H1 (cell line): ENCODE measurements at regions not wholly inside any gene's neighbourhood (a gene's known extent, or its start where the extent isn't known, plus 50 kb on each side); places are given as distances from the start of the nearest gene placed in this dataset.

ENCODE experiments used
- CTCF ChIA-PET: fragments of 300-600 bp; sonication (Branson Sonifier 250); formaldehyde crosslinking; loops from one replicate; lab custom pipeline; 2021; ENCODE audit not compliant: partially characterized antibody; lab: Charles Lee
- POLR2A ChIA-PET: fragments of 300-600 bp; sonication (Branson Sonifier 250); formaldehyde crosslinking; loops from one replicate; lab custom pipeline; 2021; ENCODE audit warnings: inconsistent platforms; ENCODE audit not compliant: partially characterized antibody; lab: Charles Lee
- DNase-seq, 2 experiments: peaks; one replicate each; pipeline versions ENCODE4 v3.0.0 to v3.0.0-alpha.2; 2010 to 2022; ENCODE audit warnings: low spot score in 2 of 2, low read depth in 1 of 2, mixed read lengths in 1 of 2
- FAIRE-seq: peaks from 2 replicates; lab custom pipeline; 2011; peaks lifted over from hg19 to GRCh38; lab: Jason Lieb, UNC
- H2AFZ ChIP-seq: 2 replicates; pipeline ENCODE4 v1.8.1; 2012; ENCODE audit warnings: low read length, inconsistent platforms
- H2AK5ac ChIP-seq: 2 replicates; pipeline ENCODE4 v1.6.1; 2013; ENCODE audit warnings: low read depth, low read length
- H2BK120ac ChIP-seq: replicated peaks from 2 replicates; pipeline ENCODE3; 2013; ENCODE audit warnings: low read depth, low read length, inconsistent platforms
- H2BK12ac ChIP-seq: 2 replicates; pipeline ENCODE4 v1.6.1; 2013; ENCODE audit warnings: low read depth, low read length
- H2BK15ac ChIP-seq: 2 replicates; pipeline ENCODE4 v1.6.1; 2013; ENCODE audit warnings: low read length
- H2BK20ac ChIP-seq: 2 replicates; pipeline ENCODE4 v1.6.1; 2013; ENCODE audit warnings: low read length
- H2BK5ac ChIP-seq: 2 replicates; pipeline ENCODE4 v1.6.1; 2013; ENCODE audit warnings: low read depth, low read length
- H3K14ac ChIP-seq: 2 replicates; pipeline ENCODE4 v1.6.1; 2013; ENCODE audit warnings: inconsistent platforms; ENCODE audit not compliant: insufficient read length
- H3K18ac ChIP-seq: 2 replicates; pipeline ENCODE4 v1.6.1; 2013; ENCODE audit warnings: low read length; ENCODE audit errors: extremely low read depth
- H3K23ac ChIP-seq: 2 replicates; pipeline ENCODE4 v1.6.1; 2013; ENCODE audit warnings: inconsistent platforms; ENCODE audit not compliant: insufficient read length
- H3K23me2 ChIP-seq: 2 replicates; pipeline ENCODE4 v1.6.1; 2013; ENCODE audit warnings: low read depth, low read length
- H3K27ac ChIP-seq: 2 replicates; pipeline ENCODE4 v1.6.1; 2011; ENCODE audit warnings: low read depth, low read length, inconsistent platforms
- H3K27me3 ChIP-seq, 4 experiments: replicated peaks in 1 of 4; 1 replicate in 1 of 4; 2 replicates in 3 of 4; pipeline versions ENCODE4 v1.6.1 to v1.8.1; 2011 to 2013; ENCODE audit warnings: low read length in 3 of 4, mild to moderate bottlenecking in 3 of 4, inconsistent platforms in 2 of 4, mixed read lengths in 2 of 4, moderate library complexity in 1 of 4; ENCODE audit not compliant: control insufficient read depth in 3 of 4, insufficient read depth in 3 of 4; ENCODE audit errors: extremely low read depth in 1 of 4
- H3K36me3 ChIP-seq, 4 experiments: 2 replicates each; pipeline versions ENCODE4 v1.6.1 to v1.8.1; 2011 to 2013; ENCODE audit warnings: mild to moderate bottlenecking in 4 of 4, low read length in 3 of 4, moderate library complexity in 2 of 4, control low read depth in 1 of 4, inconsistent platforms in 1 of 4; ENCODE audit not compliant: insufficient read depth in 4 of 4, control insufficient read depth in 2 of 4
- H3K4ac ChIP-seq: replicated peaks from 2 replicates; pipeline ENCODE3; 2013; ENCODE audit warnings: low read length, low read depth, mixed read lengths, inconsistent platforms; ENCODE audit not compliant: insufficient read length
- H3K4me1 ChIP-seq, 4 experiments: replicated peaks in 1 of 4; 1 replicate in 1 of 4; 2 replicates in 3 of 4; pipeline versions ENCODE4 v1.6.1 to v1.8.1; 2011 to 2013; ENCODE audit warnings: low read length in 3 of 4, inconsistent platforms in 2 of 4, mixed read lengths in 1 of 4; ENCODE audit not compliant: insufficient read depth in 4 of 4, control insufficient read depth in 3 of 4
- H3K4me2 ChIP-seq, 2 experiments: 2 replicates each; pipeline versions ENCODE4 v1.6.1 to v1.8.1; 2011 to 2013; ENCODE audit warnings: low read depth in 2 of 2, low read length in 2 of 2, control low read depth in 1 of 2, inconsistent platforms in 1 of 2, mild to moderate bottlenecking in 1 of 2; ENCODE audit not compliant: insufficient read depth in 1 of 2
- H3K4me3 ChIP-seq, 4 experiments: fragments of 200-600, 300-600 bp in 1 of 4; sonication (generic), shearing (Covaris generic), sonication (Bioruptor Twin) in 1 of 4; 2 replicates each; pipeline versions ENCODE4 v1.5.1 to v1.8.1; 2011 to 2016; ENCODE audit warnings: low read length in 4 of 4, low read depth in 3 of 4, control low read depth in 2 of 4, inconsistent platforms in 2 of 4, mild to moderate bottlenecking in 2 of 4, mixed read lengths in 1 of 4, moderate library complexity in 1 of 4; ENCODE audit not compliant: insufficient read depth in 2 of 4; ENCODE audit errors: extremely low read depth in 1 of 4
- H3K56ac ChIP-seq: replicated peaks from 2 replicates; pipeline ENCODE3; 2013; ENCODE audit warnings: low read depth, mild to moderate bottlenecking, mixed read lengths, low read length, inconsistent platforms; ENCODE audit not compliant: insufficient read length
- H3K79me1 ChIP-seq: 2 replicates; pipeline ENCODE4 v1.6.1; 2013; ENCODE audit warnings: low read depth, low read length, control low read depth
- H3K79me2 ChIP-seq, 2 experiments: 2 replicates each; pipeline versions ENCODE4 v1.6.1 to v1.8.1; 2012 to 2013; ENCODE audit warnings: low read length in 2 of 2, mild to moderate bottlenecking in 2 of 2, inconsistent platforms in 1 of 2; ENCODE audit not compliant: insufficient read depth in 2 of 2, control insufficient read depth in 1 of 2
- H3K9ac ChIP-seq, 4 experiments: replicated peaks in 1 of 4; 1 replicate in 1 of 4; 2 replicates in 3 of 4; pipeline versions ENCODE4 v1.6.1 to v1.8.1; 2011 to 2013; ENCODE audit warnings: low read depth in 3 of 4, low read length in 3 of 4, control low read depth in 2 of 4, mild to moderate bottlenecking in 2 of 4, moderate library complexity in 2 of 4, inconsistent platforms in 1 of 4; ENCODE audit errors: extremely low read depth in 1 of 4
- H3K9me3 ChIP-seq, 2 experiments: 2 replicates each; pipeline versions ENCODE4 v1.6.1 to v1.8.1; 2012 to 2013; ENCODE audit warnings: mild to moderate bottlenecking in 2 of 2, moderate library complexity in 2 of 2, control low read depth in 1 of 2, inconsistent platforms in 1 of 2, low read depth in 1 of 2, low read length in 1 of 2, mixed read lengths in 1 of 2; ENCODE audit not compliant: insufficient read depth in 2 of 2
- H4K20me1 ChIP-seq, 2 experiments: replicated peaks in 1 of 2; 2 replicates each; pipeline versions ENCODE3 to v1.8.1; 2011 to 2013; ENCODE audit warnings: inconsistent platforms in 2 of 2, low read length in 2 of 2, mild to moderate bottlenecking in 1 of 2; ENCODE audit not compliant: insufficient read depth in 2 of 2, control insufficient read depth in 1 of 2
- H4K5ac ChIP-seq: 2 replicates; pipeline ENCODE4 v1.6.1; 2013; ENCODE audit warnings: low read length, low read depth, mixed read lengths, inconsistent platforms; ENCODE audit not compliant: insufficient read length
- H4K8ac ChIP-seq: 2 replicates; pipeline ENCODE4 v1.8.0; 2013; ENCODE audit warnings: mild to moderate bottlenecking, moderate library complexity, low read length, inconsistent platforms; ENCODE audit not compliant: insufficient read depth; ENCODE audit errors: extremely low read depth
- H4K91ac ChIP-seq: replicated peaks from 2 replicates; pipeline ENCODE3; 2013; ENCODE audit warnings: low read length, mixed read lengths, inconsistent platforms; ENCODE audit not compliant: insufficient read length
- BRCA1 ChIP-seq: IDR thresholded peaks from 2 replicates; pipeline ENCODE4 v1.6.1; 2012; ENCODE audit warnings: low read depth, low read length, improper control_type of control experiment
- CHD1 ChIP-seq: IDR thresholded peaks from 2 replicates; pipeline ENCODE4 v1.6.1; 2012; ENCODE audit warnings: low read depth, low read length, improper control_type of control experiment
- EZH2 ChIP-seq: fragments of 200-600 bp; sonication (generic); IDR thresholded peaks from 2 replicates; pipeline ENCODE4 v1.7.1; 2012; ENCODE audit warnings: low read depth, mild to moderate bottlenecking, moderate library complexity, low read length, inconsistent platforms; ENCODE audit not compliant: severe bottlenecking
- JUN ChIP-seq: IDR thresholded peaks from 2 replicates; pipeline ENCODE4 v1.6.1; 2011; ENCODE audit warnings: low read depth, mild to moderate bottlenecking, improper control_type of control experiment, low read length
- KDM1A ChIP-seq: fragments of 200-600, 300-600 bp; sonication (generic); IDR thresholded peaks from 2 replicates; pipeline ENCODE4 v1.7.1; 2016; ENCODE audit warnings: mild to moderate bottlenecking, low read length, borderline replicate concordance
- MAX ChIP-seq: IDR thresholded peaks from 2 replicates; pipeline ENCODE4 v1.6.1; 2012; ENCODE audit warnings: inconsistent platforms
- NRF1 ChIP-seq: IDR thresholded peaks from 2 replicates; pipeline ENCODE4 v1.6.1; 2011; ENCODE audit warnings: mild to moderate bottlenecking, low read depth, low read length, improper control_type of control experiment
- PHF8 ChIP-seq: fragments of 200-600 bp; sonication (generic); conservative IDR thresholded peaks from 2 replicates; pipeline ENCODE4 v1.7.1; 2012; ENCODE audit warnings: low read depth, mild to moderate bottlenecking, inconsistent platforms, low read length, moderate library complexity
- POLR2A ChIP-seq, 2 experiments: IDR thresholded peaks; 1 replicate in 1 of 2; 2 replicates in 1 of 2; pipeline ENCODE4 v1.6.1; 2011; ENCODE audit warnings: low read depth in 2 of 2, low read length in 2 of 2, mild to moderate bottlenecking in 2 of 2; ENCODE audit errors: control extremely low read depth in 1 of 2
- POLR2AphosphoS5 ChIP-seq: IDR thresholded peaks from 2 replicates; pipeline ENCODE4 v1.6.1; 2011; ENCODE audit warnings: low read depth, low read length
- POU5F1 ChIP-seq: IDR thresholded peaks from 2 replicates; pipeline ENCODE4 v1.6.1; 2011; ENCODE audit warnings: low read depth, mild to moderate bottlenecking, low read length, moderate library complexity
- SP2 ChIP-seq: IDR thresholded peaks from 2 replicates; pipeline ENCODE4 v1.6.1; 2012; ENCODE audit warnings: mild to moderate bottlenecking, low read length, inconsistent platforms
- SRF ChIP-seq: IDR thresholded peaks from 2 replicates; pipeline ENCODE4 v1.6.1; 2011; ENCODE audit warnings: mild to moderate bottlenecking, low read depth, low read length, moderate library complexity
- TAF1 ChIP-seq: IDR thresholded peaks from 2 replicates; pipeline ENCODE4 v1.6.1; 2011; ENCODE audit warnings: mild to moderate bottlenecking, low read depth, low read length
- TBP ChIP-seq: IDR thresholded peaks from 2 replicates; pipeline ENCODE4 v1.6.1; 2011; ENCODE audit warnings: low read depth, low read length, improper control_type of control experiment
- WGBS, 2 experiments: shearing (Covaris generic) in 1 of 2; methylation state at CpG; one replicate each; pipeline versions ENCODE4 v1.1.6 to v1.1.7; 2013 to 2015; ENCODE audit warnings: low lambda C conversion rate in 2 of 2, mixed read lengths in 2 of 2, inconsistent platforms in 1 of 2, low coverage in 1 of 2, missing lambda C conversion rate in 1 of 2; ENCODE audit not compliant: insufficient replicate concordance in 2 of 2, insufficient coverage in 1 of 2, insufficient read length in 1 of 2; ENCODE audit errors: extremely low coverage in 1 of 2, missing lambda C conversion rate in 1 of 2; 5-methylcytosine and 5-hydroxymethylcytosine counted together

- H3K27me3 ChIP-seq, result no peaks in the 10 kb centered on the region
- H3K9ac ChIP-seq, result no peak overlapping the region
- H3K4me3 ChIP-seq, result no peak overlapping the region
- 67% methylated on average over 3 of the region's 3 CpGs; no CpG with 5 or more reads in 1 of the 2 experiments for WGBS, 2 experiments
- no peaks in the 10 kb centered on the region for H3K23me2 ChIP-seq
- H3K9me3 ChIP-seq, result no peaks in the 10 kb centered on the region; a peak in 1 of 4 replicates
- no peak overlapping the region for H3K4me2 ChIP-seq
- H2AFZ ChIP-seq, result no peak overlapping the region
- H3K4me1 ChIP-seq, result peaks cover 1 to 10% (median 8%) of the 10 kb centered on the region in 4 experiments; a peak in 4 of 7 replicates
- FAIRE-seq (no peak), DNase-seq (no peak)
- no peak overlapping the region for H4K91ac ChIP-seq
- H3K4ac ChIP-seq, result no peak overlapping the region
- POLR2A ChIA-PET, result no interaction called here
- H4K5ac ChIP-seq, result no peak overlapping the region
- H3K56ac ChIP-seq, result no peak overlapping the region
- H3K27ac ChIP-seq, result no peak overlapping the region
- CTCF ChIA-PET, result interaction anchor here (1.0 to 1.3 kb wide), 2 partner anchors 10 to 178 kb away, joined by 3 read pairs; no protein-coding TSS in a partner anchor
- no peaks in the 10 kb centered on the region for H4K20me1 ChIP-seq
- no peak overlapping the region for H3K23ac ChIP-seq
- no peak overlapping the region for H3K18ac ChIP-seq
- no peaks in the 10 kb centered on the region for H3K79me2 ChIP-seq
- no peak overlapping the region for H2BK20ac ChIP-seq
- H3K36me3 ChIP-seq, result no peaks in the 10 kb centered on the region
- H2AK5ac ChIP-seq, result no peak overlapping the region
- H3K79me1 ChIP-seq, result no peaks in the 10 kb centered on the region
- H4K8ac ChIP-seq, result no peak overlapping the region
- no peak overlapping the region for H2BK15ac ChIP-seq
- no peak overlapping the region for H2BK5ac ChIP-seq
- H3K14ac ChIP-seq, result no peak overlapping the region
- H2BK120ac ChIP-seq, result no peak overlapping the region
- H2BK12ac ChIP-seq, result no peak overlapping the region
- TF ChIP-seq EZH2 (no peak), TBP (no peak), POU5F1 (no peak), NRF1 (no peak), KDM1A (no peak), PHF8 (no peak), JUN (no peak), TAF1 (no peak), MAX (no peak), POLR2A (IDR thresholded peaks at IDR 0.05; ENCODE audit: control extremely low read depth in 1 of 2, low read depth in 2 of 2, low read length in 2 of 2) (no peak), SP2 (no peak), POLR2AphosphoS5 (no peak), SRF (no peak), BRCA1 (no peak), CHD1 (no peak)
These were observed 114.2 kb upstream of the IRX5 start for GRCh38 chr16:54816471-54816870.
